Pancreas (tissue), 10 donors: ENCODE measurements at regions not wholly inside any gene's neighbourhood (a gene's known extent, or its start where the extent isn't known, plus 50 kb on each side); places are given as distances from the start of the nearest gene placed in this dataset.
"Not testable (repeated sequence)": the region's sequence is repeated elsewhere in the genome, so short reads cannot be mapped to it uniquely, and the experiment has no call there.

Experiments
- ATAC-seq, 4 donors: fragments of 200-7000 bp; cut with Tn5 transposase; one replicate each; pipeline versions ENCODE4 v1.8.0 to v1.9.1; 2020; ENCODE audit warnings: mild to moderate bottlenecking in 4 of 4, moderate library complexity in 4 of 4
- DNase-seq, 6 donors: peaks; one replicate each; pipeline ENCODE4 v3.0.0-alpha.2; 2020
- FAIRE-seq: peaks from 2 replicates; lab custom pipeline; 2012; peaks lifted over from hg19 to GRCh38; lab: Jason Lieb, UNC
- H3K27ac ChIP-seq, 4 donors: fragments of 200-600 bp; sonication (generic); 1 replicate in 3 of 4; 2 replicates in 1 of 4; pipeline versions ENCODE4 v1.5.0 to v1.8.0; 2020
- H3K27me3 ChIP-seq, 4 donors: fragments of 200-600 bp; one replicate each; pipeline ENCODE4 v1.8.0; 2021
- H3K36me3 ChIP-seq, 3 donors: fragments of 200-600 bp; sonication (generic) in 1 of 3; one replicate each; pipeline versions ENCODE4 v1.5.0 to v1.8.0; 2020 to 2021
- H3K4me1 ChIP-seq, 3 donors: fragments of 200-600 bp; one replicate each; pipeline ENCODE4 v1.8.0; 2021
- H3K4me3 ChIP-seq, 4 donors: fragments of 200-600 bp; sonication (generic) in 2 of 4; one replicate each; pipeline versions ENCODE4 v1.5.0 to v1.8.0; 2020 to 2021
- H3K9me3 ChIP-seq, 4 donors: fragments of 200-600 bp; one replicate each; pipeline ENCODE4 v1.8.0; 2021
- WGBS, 2 donors: extraction: QIAGEN DNeasy Blood & Tissue Kit; methylation state at CpG; one replicate each; pipeline ENCODE4 v1.1.7; 2013; 5-methylcytosine and 5-hydroxymethylcytosine counted together
- intact Hi-C, 3 donors: fragments of 100-400 bp; cut with DNase I; formaldehyde crosslinking; loops; one replicate each; pipeline versions ENCODE4 v1.11.1 to v1.14.2; 2022
- TF ChIP-seq, protein P1 (sequence below), 4 donors: fragments of 200-600 bp; sonication (generic) in 3 of 4; IDR thresholded peaks; one replicate each; pipeline versions ENCODE4 v1.5.0 to v1.8.0; 2021; ENCODE audit warnings: antibody characterized with exemption in 4 of 4
- donor health status: healthy with polysubstance abuse.
- donor health status: DM: no; HTN: no; CAD: no; lungs with moderate emphysema.
- donor health status: DM: no; HTN: no; CAD: no.
- donor health status: control.
- donor health status: control.
- donor health status: Bipolar disorder and iron deficiency.
- donor health status: DM: yes; HTN: yes; CAD: no.
- donor health status: DM: no; HTN: no; CAD: no.
- donor health status: DM: no; HTN: no; CAD: no.
- donor health status: DM: yes; HTN: yes; CAD: no.

DNA sequence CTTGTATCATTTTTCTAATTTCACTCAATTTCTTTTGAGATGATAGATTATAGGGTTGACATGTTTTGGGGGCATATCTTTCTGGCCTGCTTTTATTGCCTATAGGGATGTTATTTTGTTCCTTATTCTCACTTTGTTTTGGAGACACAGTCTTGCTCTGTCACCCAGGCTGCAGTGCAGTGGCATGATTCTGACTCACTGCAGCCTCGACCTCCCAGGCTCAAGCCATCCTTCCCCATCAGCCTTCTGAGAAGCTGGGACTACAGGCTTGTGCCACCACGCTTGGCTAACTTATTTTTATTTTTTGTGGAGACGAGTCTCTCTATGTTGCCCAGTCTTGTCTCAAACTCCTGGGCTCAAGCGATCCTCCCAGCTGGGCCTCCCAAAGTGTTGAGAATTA is 72.8 kb upstream of the FAN1 start:
- intact Hi-C loops: no loop called here
- DNase-seq (no peak), FAIRE-seq (no peak), ATAC-seq (no peak)
- Histone ChIP-seq H3K27ac (no peak overlapping the region), H3K4me3 (no peak overlapping the region), H3K36me3 (no peaks in the 10 kb centered on the region), H3K9me3 (no peaks in the 10 kb centered on the region), H3K4me1 (no peaks in the 10 kb centered on the region), H3K27me3 (no peaks in the 10 kb centered on the region)
- 89 to 93% methylated on average over 4 of the region's 4 CpGs for WGBS, 2 donors
- TF ChIP-seq, protein P1, sequence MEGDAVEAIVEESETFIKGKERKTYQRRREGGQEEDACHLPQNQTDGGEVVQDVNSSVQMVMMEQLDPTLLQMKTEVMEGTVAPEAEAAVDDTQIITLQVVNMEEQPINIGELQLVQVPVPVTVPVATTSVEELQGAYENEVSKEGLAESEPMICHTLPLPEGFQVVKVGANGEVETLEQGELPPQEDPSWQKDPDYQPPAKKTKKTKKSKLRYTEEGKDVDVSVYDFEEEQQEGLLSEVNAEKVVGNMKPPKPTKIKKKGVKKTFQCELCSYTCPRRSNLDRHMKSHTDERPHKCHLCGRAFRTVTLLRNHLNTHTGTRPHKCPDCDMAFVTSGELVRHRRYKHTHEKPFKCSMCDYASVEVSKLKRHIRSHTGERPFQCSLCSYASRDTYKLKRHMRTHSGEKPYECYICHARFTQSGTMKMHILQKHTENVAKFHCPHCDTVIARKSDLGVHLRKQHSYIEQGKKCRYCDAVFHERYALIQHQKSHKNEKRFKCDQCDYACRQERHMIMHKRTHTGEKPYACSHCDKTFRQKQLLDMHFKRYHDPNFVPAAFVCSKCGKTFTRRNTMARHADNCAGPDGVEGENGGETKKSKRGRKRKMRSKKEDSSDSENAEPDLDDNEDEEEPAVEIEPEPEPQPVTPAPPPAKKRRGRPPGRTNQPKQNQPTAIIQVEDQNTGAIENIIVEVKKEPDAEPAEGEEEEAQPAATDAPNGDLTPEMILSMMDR (IDR thresholded peaks at IDR 0.05): no peak

DNA sequence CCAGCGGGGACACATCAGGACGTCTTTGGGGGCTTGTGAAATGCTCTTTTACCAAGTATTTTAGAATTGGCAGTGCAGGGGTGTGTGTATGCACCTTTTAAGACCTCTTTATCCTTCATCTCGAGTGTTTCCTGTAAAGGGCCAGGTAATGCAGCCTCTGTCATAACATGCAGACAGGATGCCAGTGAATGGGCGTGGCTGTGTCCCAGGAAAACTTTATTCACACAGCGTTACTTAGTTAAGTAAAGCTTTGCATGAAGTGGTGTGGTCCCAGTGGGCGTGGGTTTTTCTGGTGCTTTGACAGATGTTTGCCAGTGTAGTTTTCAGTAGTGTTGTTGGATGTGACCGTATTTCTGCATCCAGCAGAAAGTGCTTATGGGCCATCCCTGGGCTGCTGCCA is 70.3 kb upstream of the FAN1 start:
- H3K4me3 ChIP-seq, H3K36me3 ChIP-seq, ATAC-seq, FAIRE-seq, H3K27ac ChIP-seq, H3K9me3 ChIP-seq, DNase-seq, intact Hi-C loops, H3K4me1 ChIP-seq, H3K27me3 ChIP-seq: not testable (repeated sequence)
- WGBS, 2 donors: 86 to 89% methylated on average over 7 of the region's 7 CpGs

DNA sequence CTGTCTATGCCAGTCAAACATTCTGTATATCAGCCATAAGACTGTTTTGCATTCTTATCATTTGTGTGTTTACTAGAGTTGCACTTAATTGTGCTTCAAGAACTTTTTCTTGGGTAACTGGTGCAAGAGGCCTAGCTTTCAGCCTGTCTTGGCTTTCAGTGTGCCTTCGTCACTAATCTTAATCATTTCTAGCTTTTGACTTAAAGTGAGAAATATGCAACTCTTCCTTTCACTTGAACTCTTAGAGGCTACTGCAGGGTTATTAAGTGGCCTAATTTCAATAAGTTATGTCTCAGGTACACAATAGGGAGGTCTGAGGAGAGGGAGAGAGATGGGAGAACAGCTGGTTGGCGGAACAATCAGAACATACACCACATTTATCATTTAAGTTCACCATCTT is 62.1 kb upstream of the FAN1 start:
- ATAC-seq, intact Hi-C loops: not testable (repeated sequence)

DNA sequence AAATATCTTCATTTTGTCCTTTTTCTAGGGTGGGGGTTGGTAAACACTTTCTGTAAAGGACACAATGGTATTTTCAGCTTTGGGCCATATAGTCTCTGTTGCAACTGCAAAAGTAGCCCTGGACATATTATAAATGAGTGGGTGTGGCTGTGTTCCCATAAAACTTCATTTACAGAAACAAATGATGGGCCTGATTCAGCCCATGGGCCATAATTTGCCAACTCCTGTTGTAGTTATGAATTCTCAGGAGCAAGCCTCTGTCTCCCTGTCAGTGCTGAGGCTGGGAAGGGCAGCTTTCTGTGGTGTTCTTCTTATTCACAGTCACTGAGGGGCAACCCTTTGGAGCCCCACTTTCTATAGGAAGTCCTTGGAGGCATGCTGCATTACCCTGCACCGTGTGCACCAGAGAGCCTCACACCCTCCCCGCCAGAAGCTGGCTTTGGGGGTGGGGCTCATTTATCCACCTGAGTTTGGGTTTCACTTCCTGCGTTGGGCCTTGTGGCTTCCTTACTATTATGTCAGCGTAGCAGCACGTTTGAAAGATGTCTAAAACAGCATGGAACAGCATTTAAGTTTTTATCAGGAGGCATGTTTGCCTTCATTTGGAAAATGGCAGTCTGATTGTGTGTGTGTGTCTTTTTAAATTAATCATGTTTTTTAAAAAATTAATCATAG is 60.8 kb upstream of the FAN1 start:
- H3K4me3 ChIP-seq, DNase-seq, H3K27ac ChIP-seq, H3K4me1 ChIP-seq, ATAC-seq, intact Hi-C loops, H3K27me3 ChIP-seq, H3K36me3 ChIP-seq, H3K9me3 ChIP-seq, FAIRE-seq: not testable (repeated sequence)
- 61 to 63% methylated on average over 4 to 5 of the region's 5 CpGs for WGBS, 2 donors

More for the DNA sequence above, 62.1 kb upstream of the FAN1 start:
- not testable (repeated sequence) for H3K4me1 ChIP-seq, H3K9me3 ChIP-seq, H3K4me3 ChIP-seq, H3K27me3 ChIP-seq, H3K27ac ChIP-seq, FAIRE-seq, H3K36me3 ChIP-seq, DNase-seq
- 92 to 97% methylated on average over 2 of the region's 2 CpGs for WGBS, 2 donors

DNA sequence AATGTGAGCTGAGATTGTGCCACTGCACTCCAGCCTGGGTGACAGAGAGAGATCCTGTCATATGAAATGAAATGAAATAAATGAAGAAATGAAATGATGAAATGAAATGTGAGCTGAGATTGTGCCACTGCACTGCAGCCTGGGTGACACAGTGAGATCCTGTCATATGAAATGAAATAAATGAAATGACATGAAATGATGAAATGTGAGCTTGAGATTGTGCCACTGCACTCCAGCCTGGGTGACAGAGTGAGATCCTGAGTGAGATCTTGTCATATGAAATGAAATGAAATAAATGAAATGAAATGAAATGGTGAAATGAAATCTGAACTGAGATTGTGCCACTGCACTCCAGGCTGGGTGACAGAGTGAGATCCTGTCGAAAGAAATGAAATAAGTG is 58.2 kb upstream of the FAN1 start:
- H3K9me3 ChIP-seq, FAIRE-seq, H3K27me3 ChIP-seq, H3K4me1 ChIP-seq, intact Hi-C loops, H3K4me3 ChIP-seq, DNase-seq, H3K27ac ChIP-seq, ATAC-seq, H3K36me3 ChIP-seq: not testable (repeated sequence)
- 87 to 97% methylated on average over 1 of the region's 1 CpG for WGBS, 2 donors
